Breast epithelium (tissue), 4 donors: ENCODE measurements at regions not wholly inside any gene's neighbourhood (a gene's known extent, or its start where the extent isn't known, plus 50 kb on each side); places are given as distances from the start of the nearest gene placed in this dataset.

Source experiments
- DNase-seq, 2 donors: peaks; one replicate each; pipeline ENCODE4 v3.0.0-alpha.2; 2019; ENCODE audit warnings: low spot score in 2 of 2
- H3K27ac ChIP-seq, 2 donors: fragments of 200-600 bp; sonication (generic) in 1 of 2; one replicate each; pipeline ENCODE4 v1.5.1; 2016 to 2019; ENCODE audit warnings: mild to moderate bottlenecking in 1 of 2
- H3K27me3 ChIP-seq, 2 donors: fragments of 200-600 bp; sonication (generic) in 1 of 2; one replicate each; pipeline versions ENCODE4 v1.5.1 to v1.6.0; 2017 to 2019; ENCODE audit warnings: control low read depth in 1 of 2, mild to moderate bottlenecking in 1 of 2
- H3K36me3 ChIP-seq: fragments of 200-600 bp; one replicate; pipeline ENCODE4 v1.5.1; 2019
- H3K4me1 ChIP-seq, 2 donors: fragments of 200-600 bp; sonication (generic); one replicate each; pipeline ENCODE4 v1.5.1; 2016 to 2019; ENCODE audit warnings: control low read depth in 1 of 2
- H3K4me3 ChIP-seq, 3 donors: fragments of 200-600 bp; sonication (generic); 1 replicate in 2 of 3; 2 replicates in 1 of 3; pipeline ENCODE4 v1.5.1; 2016 to 2019; ENCODE audit warnings: mild to moderate bottlenecking in 3 of 3, moderate library complexity in 2 of 3
- H3K9me3 ChIP-seq, 2 donors: fragments of 200-600 bp; sonication (generic) in 1 of 2; one replicate each; pipeline ENCODE4 v1.5.1; 2016 to 2019; ENCODE audit warnings: control low read depth in 1 of 2
- POLR2A ChIP-seq: fragments of 450-650 bp; IDR thresholded peaks from one replicate; pipeline ENCODE4 v1.6.1; 2016; ENCODE audit warnings: antibody characterized with exemption, mild to moderate bottlenecking, moderate library complexity
- POLR2AphosphoS5 ChIP-seq, 3 donors: sonication (generic); formaldehyde crosslinking; IDR thresholded peaks; one replicate each; pipeline ENCODE4 v1.6.1; 2017; ENCODE audit warnings: antibody characterized with exemption in 3 of 3
- intact Hi-C: fragments of 100-400 bp; cut with DNase I; formaldehyde crosslinking; loops from one replicate; pipeline ENCODE4 v1.15.1; 2023; ENCODE audit warnings: low total_unique reads
- TF ChIP-seq, protein P1 (sequence below), 3 donors: fragments of 450-650 bp; IDR thresholded peaks; one replicate each; pipeline ENCODE4 v1.5.1; 2016 to 2017; ENCODE audit warnings: antibody characterized with exemption in 3 of 3, mild to moderate bottlenecking in 3 of 3, moderate library complexity in 3 of 3

DNA sequence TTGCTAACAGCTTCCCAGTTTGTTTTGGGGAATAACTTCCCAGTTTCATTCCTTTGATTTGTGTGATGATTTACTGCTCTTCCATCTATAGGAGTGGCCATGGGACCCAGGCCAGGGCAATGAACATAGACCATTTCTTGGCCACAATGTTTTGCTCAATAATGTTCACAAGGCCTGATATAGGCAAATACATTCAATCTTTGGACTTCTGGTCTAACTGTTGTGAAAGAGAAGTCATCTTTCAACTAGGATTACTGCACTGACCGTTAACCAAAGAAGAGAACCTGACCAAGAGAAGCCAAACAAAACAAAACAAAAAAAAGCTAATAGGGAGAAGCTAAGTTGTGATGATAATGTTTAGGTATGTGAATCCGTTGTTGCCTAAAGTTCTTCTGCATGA, 221.8 kb upstream of the SUCLG2 start:
- H3K9me3 ChIP-seq = no peaks in the 10 kb centered on the region
- no peaks in the 10 kb centered on the region for H3K27me3 ChIP-seq
- H3K27ac ChIP-seq = no peak overlapping the region
- TF ChIP-seq, protein P1, sequence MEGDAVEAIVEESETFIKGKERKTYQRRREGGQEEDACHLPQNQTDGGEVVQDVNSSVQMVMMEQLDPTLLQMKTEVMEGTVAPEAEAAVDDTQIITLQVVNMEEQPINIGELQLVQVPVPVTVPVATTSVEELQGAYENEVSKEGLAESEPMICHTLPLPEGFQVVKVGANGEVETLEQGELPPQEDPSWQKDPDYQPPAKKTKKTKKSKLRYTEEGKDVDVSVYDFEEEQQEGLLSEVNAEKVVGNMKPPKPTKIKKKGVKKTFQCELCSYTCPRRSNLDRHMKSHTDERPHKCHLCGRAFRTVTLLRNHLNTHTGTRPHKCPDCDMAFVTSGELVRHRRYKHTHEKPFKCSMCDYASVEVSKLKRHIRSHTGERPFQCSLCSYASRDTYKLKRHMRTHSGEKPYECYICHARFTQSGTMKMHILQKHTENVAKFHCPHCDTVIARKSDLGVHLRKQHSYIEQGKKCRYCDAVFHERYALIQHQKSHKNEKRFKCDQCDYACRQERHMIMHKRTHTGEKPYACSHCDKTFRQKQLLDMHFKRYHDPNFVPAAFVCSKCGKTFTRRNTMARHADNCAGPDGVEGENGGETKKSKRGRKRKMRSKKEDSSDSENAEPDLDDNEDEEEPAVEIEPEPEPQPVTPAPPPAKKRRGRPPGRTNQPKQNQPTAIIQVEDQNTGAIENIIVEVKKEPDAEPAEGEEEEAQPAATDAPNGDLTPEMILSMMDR (IDR thresholded peaks at IDR 0.05) = no peak
- TF ChIP-seq POLR2AphosphoS5 (IDR thresholded peaks at IDR 0.05) (no peak), POLR2A (no peak)
- intact Hi-C loops = no loop called here
- H3K4me1 ChIP-seq = no peaks in the 10 kb centered on the region
- H3K4me3 ChIP-seq = no peak overlapping the region
- no peak for DNase-seq
- H3K36me3 ChIP-seq = no peaks in the 10 kb centered on the region

DNA sequence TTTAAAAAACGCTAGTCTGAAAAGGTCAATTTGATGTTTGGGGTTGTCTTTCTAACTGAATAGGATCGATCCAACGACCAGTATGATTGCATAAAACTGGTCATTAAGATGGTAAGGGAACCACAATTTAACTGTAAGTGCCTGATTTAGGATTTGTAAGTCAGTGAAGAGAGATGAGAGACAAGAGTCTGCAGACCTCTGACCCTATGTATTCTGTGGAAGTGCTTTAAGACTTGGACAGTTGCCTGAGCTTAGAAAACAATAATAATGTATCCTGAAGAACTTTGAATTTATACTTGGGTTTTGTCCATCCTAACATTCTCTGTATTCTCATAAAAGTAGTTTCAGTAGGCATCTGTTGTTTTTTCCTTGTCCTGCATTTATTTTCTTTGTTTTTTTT, 221.4 kb upstream of the SUCLG2 start:
- Histone ChIP-seq H3K4me1 (no peaks in the 10 kb centered on the region), H3K27ac (no peak overlapping the region), H3K36me3 (no peaks in the 10 kb centered on the region), H3K27me3 (no peaks in the 10 kb centered on the region), H3K4me3 (no peak overlapping the region), H3K9me3 (no peaks in the 10 kb centered on the region)
- TF ChIP-seq POLR2A (no peak), POLR2AphosphoS5 (IDR thresholded peaks at IDR 0.05) (no peak)
- TF ChIP-seq, protein P1 (IDR thresholded peaks at IDR 0.05) = no peak
- intact Hi-C loops = no loop called here
- no peak for DNase-seq

DNA sequence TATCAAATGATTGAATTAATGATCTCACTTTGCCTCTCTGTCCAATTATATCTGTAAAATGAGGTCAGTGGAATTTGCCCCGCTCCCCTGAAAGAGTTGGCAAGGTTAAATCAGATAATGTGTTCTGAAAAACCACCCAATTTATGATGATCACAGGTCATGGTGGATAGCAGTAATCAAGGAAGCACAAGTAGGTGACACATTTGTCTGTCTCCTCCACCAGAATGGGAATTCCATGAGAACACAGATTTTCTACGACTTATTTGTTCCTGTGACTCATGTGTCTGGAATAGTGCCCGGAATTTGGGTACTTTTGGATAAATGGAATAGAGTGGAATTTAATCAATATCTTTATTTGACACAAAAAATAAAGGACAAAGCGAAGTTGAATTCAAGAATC, 220.9 kb upstream of the SUCLG2 start:
- Histone ChIP-seq H3K36me3 (no peaks in the 10 kb centered on the region), H3K4me3 (no peak overlapping the region), H3K27me3 (no peaks in the 10 kb centered on the region), H3K27ac (no peak overlapping the region), H3K9me3 (no peaks in the 10 kb centered on the region), H3K4me1 (no peaks in the 10 kb centered on the region)
- no peak for TF ChIP-seq POLR2A
- no peak for TF ChIP-seq POLR2AphosphoS5 (IDR thresholded peaks at IDR 0.05)
- TF ChIP-seq, protein P1 (IDR thresholded peaks at IDR 0.05) = no peak
- intact Hi-C loops = no loop called here
- no peak for DNase-seq

DNA sequence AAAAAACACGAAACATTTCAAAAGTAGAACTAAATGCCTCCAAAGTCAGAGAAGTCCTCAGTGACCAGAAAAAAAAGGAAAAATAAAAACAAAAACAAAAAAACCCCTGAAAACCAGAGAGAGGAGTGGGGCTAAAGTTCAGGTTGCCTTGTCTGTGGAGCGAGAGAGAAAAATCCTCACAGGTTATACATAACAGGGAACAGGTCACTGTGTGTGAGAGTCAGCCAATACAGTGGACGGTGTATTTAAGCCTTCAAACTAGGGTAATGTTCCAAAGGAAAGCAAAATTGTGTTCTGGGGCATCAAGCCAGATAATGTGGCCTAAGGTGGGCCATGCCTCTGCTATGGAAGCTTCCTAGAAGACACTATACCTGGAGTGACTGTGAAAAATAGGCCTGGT, 216.1 kb upstream of the SUCLG2 start:
- Histone ChIP-seq H3K27me3 (no peaks in the 10 kb centered on the region), H3K27ac (no peak overlapping the region), H3K4me3 (no peak overlapping the region), H3K36me3 (no peaks in the 10 kb centered on the region), H3K9me3 (peaks cover 0 to 7% of the 10 kb centered on the region in 2 donors), H3K4me1 (no peaks in the 10 kb centered on the region)
- no peak for TF ChIP-seq POLR2A
- no peak for TF ChIP-seq POLR2AphosphoS5 (IDR thresholded peaks at IDR 0.05)
- TF ChIP-seq, protein P1 (IDR thresholded peaks at IDR 0.05) = no peak
- intact Hi-C loops = no loop called here
- no peak for DNase-seq

- Histone ChIP-seq H3K27ac (no peak overlapping the region), H3K36me3 (no peaks in the 10 kb centered on the region), H3K9me3 (peaks cover 0 to 7% of the 10 kb centered on the region in 2 donors), H3K4me3 (no peak overlapping the region), H3K27me3 (no peaks in the 10 kb centered on the region), H3K4me1 (no peaks in the 10 kb centered on the region)
- no peak for DNase-seq
- TF ChIP-seq POLR2A (no peak), POLR2AphosphoS5 (IDR thresholded peaks at IDR 0.05) (no peak)
- intact Hi-C loops = no loop called here
Observed at GRCh38 chr3:67866571-67866970, 212.2 kb upstream of the SUCLG2 start.

- H3K4me1 ChIP-seq = no peaks in the 10 kb centered on the region
- no peak for DNase-seq
- intact Hi-C loops = no loop called here
- H3K27me3 ChIP-seq = no peaks in the 10 kb centered on the region
- H3K36me3 ChIP-seq = no peaks in the 10 kb centered on the region
- H3K9me3 ChIP-seq = peaks cover 0 to 7% of the 10 kb centered on the region in 2 donors
- TF ChIP-seq POLR2A = no peak
- no peak for TF ChIP-seq POLR2AphosphoS5 (IDR thresholded peaks at IDR 0.05)
- TF ChIP-seq, protein P1 (IDR thresholded peaks at IDR 0.05) = no peak
- no peak overlapping the region for H3K27ac ChIP-seq
- no peak overlapping the region for H3K4me3 ChIP-seq
Observed at GRCh38 chr3:67864587-67865183, 210.3 kb upstream of the SUCLG2 start.
